Amniotic stem cell (primary cell): ENCODE measurements at regions not wholly inside any gene's neighbourhood (a gene's known extent, or its start where the extent isn't known, plus 50 kb on each side); places are given as distances from the start of the nearest gene placed in this dataset.
"Not testable (repeated sequence)": the region's sequence is repeated elsewhere in the genome, so short reads cannot be mapped to it uniquely, and the experiment has no call there.

Experiments used
- DNase-seq: peaks from one replicate; lab custom pipeline; 2025; lab: John Stamatoyannopoulos, UW

- DNase-seq: no peak
Observed at GRCh38 chr4:10898072-10898471, 213.5 kb upstream of the CLNK start.

GRCh38 chr4:10897076-10897475, 212.5 kb upstream of the CLNK start:
- no peak for DNase-seq

- DNase-seq: no peak
Observed at GRCh38 chr4:10893395-10893794, 208.8 kb upstream of the CLNK start.

GRCh38 chr4:10891866-10892265, 207.3 kb upstream of the CLNK start:
- no peak for DNase-seq

GRCh38 chr4:10889819-10890218, 205.3 kb upstream of the CLNK start:
- no peak for DNase-seq

GRCh38 chr4:10879411-10880110, 195.0 kb upstream of the CLNK start:
- no peak for DNase-seq

- DNase-seq: no peak
Observed at GRCh38 chr4:10878861-10879260, 194.3 kb upstream of the CLNK start.

GRCh38 chr4:10877076-10877475, 192.5 kb upstream of the CLNK start:
- DNase-seq: no peak

- no peak for DNase-seq
Observed at GRCh38 chr4:10875144-10875799, 190.7 kb upstream of the CLNK start.

- DNase-seq: no peak
Observed at GRCh38 chr4:10873809-10874208, 189.2 kb upstream of the CLNK start.

GRCh38 chr4:10872833-10873517, 188.4 kb upstream of the CLNK start:
- DNase-seq: no peak

GRCh38 chr4:10866666-10867065, 182.1 kb upstream of the CLNK start:
- DNase-seq: no peak

GRCh38 chr4:10861036-10861435, 176.5 kb upstream of the CLNK start:
- no peak for DNase-seq

GRCh38 chr4:10856271-10856782, 171.8 kb upstream of the CLNK start:
- DNase-seq: no peak

GRCh38 chr4:10853196-10853595, 168.6 kb upstream of the CLNK start:
- DNase-seq: no peak

- DNase-seq: no peak
Observed at GRCh38 chr4:10841697-10842096, 157.1 kb upstream of the CLNK start.

- DNase-seq: no peak
Observed at GRCh38 chr4:10837151-10837550, 152.6 kb upstream of the CLNK start.

GRCh38 chr4:10832806-10833628, 148.4 kb upstream of the CLNK start:
- no peak for DNase-seq

- no peak for DNase-seq
Observed at GRCh38 chr4:10831727-10832408, 147.3 kb upstream of the CLNK start.

- DNase-seq: not testable (repeated sequence)
Observed at GRCh38 chr4:10828918-10829538, 144.5 kb upstream of the CLNK start.

- DNase-seq: no peak
Observed at GRCh38 chr4:10821826-10822225, 137.3 kb upstream of the CLNK start.
